ENCODE measurements at regions not wholly inside any gene's neighbourhood (a gene's known extent, or its start where the extent isn't known, plus 50 kb on each side); places are given as distances from the start of the nearest gene placed in this dataset.
"Not testable (repeated sequence)": the region's sequence is repeated elsewhere in the genome, so short reads cannot be mapped to it uniquely, and the experiment has no call there.

GRCh38 chrX:4179031-4179430 is 465.6 kb upstream of the PRKX start:
- no peak for DNase-seq (ENCODE audit: low read depth in 2 of 3, low spot score in 2 of 3)

- DNase-seq (ENCODE audit: low read depth in 2 of 3, low spot score in 2 of 3), result no peak
Observed at GRCh38 chrX:4175221-4175620, 461.8 kb upstream of the PRKX start.

GRCh38 chrX:4173743-4174142 is 460.3 kb upstream of the PRKX start:
- no peak for DNase-seq (ENCODE audit: low read depth in 2 of 3, low spot score in 2 of 3)

- DNase-seq (ENCODE audit: low read depth in 2 of 3, low spot score in 2 of 3), result no peak
Observed at GRCh38 chrX:4151798-4152197, 438.3 kb upstream of the PRKX start.

- no peak for DNase-seq (ENCODE audit: low read depth in 2 of 3, low spot score in 2 of 3)
Observed at GRCh38 chrX:4150259-4150658, 436.8 kb upstream of the PRKX start.

GRCh38 chrX:4129626-4130025 is 416.2 kb upstream of the PRKX start:
- DNase-seq (ENCODE audit: low read depth in 2 of 3, low spot score in 2 of 3), result no peak

- DNase-seq (ENCODE audit: low read depth in 2 of 3, low spot score in 2 of 3), result no peak
Observed at GRCh38 chrX:4118666-4119530, 405.4 kb upstream of the PRKX start.

GRCh38 chrX:4110964-4111363 is 397.5 kb upstream of the PRKX start:
- no peak for DNase-seq (ENCODE audit: low read depth in 2 of 3, low spot score in 2 of 3)

- DNase-seq (ENCODE audit: low read depth in 2 of 3, low spot score in 2 of 3), result no peak
Observed at GRCh38 chrX:4094926-4095325, 381.5 kb upstream of the PRKX start.

- DNase-seq (ENCODE audit: low read depth in 2 of 3, low spot score in 2 of 3), result no peak
Observed at GRCh38 chrX:4091046-4091760, 377.8 kb upstream of the PRKX start.

GRCh38 chrX:4059893-4060292 is 346.4 kb upstream of the PRKX start:
- DNase-seq (ENCODE audit: low read depth in 2 of 3, low spot score in 2 of 3), result no peak

- DNase-seq (ENCODE audit: low read depth in 2 of 3, low spot score in 2 of 3), result no peak
Observed at GRCh38 chrX:4043951-4044350, 330.5 kb upstream of the PRKX start.

- DNase-seq (ENCODE audit: low read depth in 2 of 3, low spot score in 2 of 3), result no peak
Observed at GRCh38 chrX:4035874-4036273, 322.4 kb upstream of the PRKX start.

GRCh38 chrX:4028151-4028550 is 314.7 kb upstream of the PRKX start:
- DNase-seq (ENCODE audit: low read depth in 2 of 3, low spot score in 2 of 3), result no peak

GRCh38 chrX:4005281-4005680 is 291.8 kb upstream of the PRKX start:
- DNase-seq (ENCODE audit: low read depth in 2 of 3, low spot score in 2 of 3), result no peak

- no peak for DNase-seq (ENCODE audit: low read depth in 2 of 3, low spot score in 2 of 3)
Observed at GRCh38 chrX:4004822-4005221, 291.4 kb upstream of the PRKX start.

GRCh38 chrX:3994315-3994714 is 280.9 kb upstream of the PRKX start:
- no peak for DNase-seq (ENCODE audit: low read depth in 2 of 3, low spot score in 2 of 3)

- DNase-seq (ENCODE audit: low read depth in 2 of 3, low spot score in 2 of 3), result no peak
Observed at GRCh38 chrX:3990569-3990968, 277.1 kb upstream of the PRKX start.

- DNase-seq (ENCODE audit: low read depth in 2 of 3, low spot score in 2 of 3), result not testable (repeated sequence)
Observed at GRCh38 chrX:3972104-3972858, 258.8 kb upstream of the PRKX start.

- no peak for DNase-seq (ENCODE audit: low read depth in 2 of 3, low spot score in 2 of 3)
Observed at GRCh38 chrX:3968749-3969148, 255.3 kb upstream of the PRKX start.

- DNase-seq (ENCODE audit: low read depth in 2 of 3, low spot score in 2 of 3), result no peak
Observed at GRCh38 chrX:3963980-3964379, 250.5 kb upstream of the PRKX start.

All from activated CD8-positive, alpha-beta memory T cell treated with anti-CD3 and anti-CD28 coated beads for 48 hours (primary cell).